PC-3 (cell line): ENCODE measurements at regions not wholly inside any gene's neighbourhood (a gene's known extent, or its start where the extent isn't known, plus 50 kb on each side); places are given as distances from the start of the nearest gene placed in this dataset.

Source experiments
- ATAC-seq: fragments of 200-7000 bp; cut with Tn5 transposase; 2 replicates; pipeline ENCODE4 v1.9.1; 2020; ENCODE audit warnings: mild to moderate bottlenecking, moderate library complexity
- BruUV-seq: library from RNA; stranded (reverse); fragments of 400-500 nt; replicated peaks from 2 replicates; lab custom pipeline; 2021; lab: Mats Ljungman, UMichigan
- CTCF ChIA-PET: fragments of 300-600 bp; sonication (Branson Sonifier 250); formaldehyde crosslinking; loops from one replicate; lab custom pipeline; 2022; ENCODE audit warnings: antibody characterized with exemption; lab: Charles Lee
- POLR2A ChIA-PET: fragments of 300-600 bp; sonication (Branson Sonifier 250); formaldehyde crosslinking; loops from one replicate; lab custom pipeline; 2022; ENCODE audit warnings: antibody characterized with exemption; ENCODE audit not compliant: unreplicated experiment; lab: Charles Lee
- DNase-seq: peaks from one replicate; pipeline ENCODE4 v3.0.0-alpha.2; 2015
- H2AFZ ChIP-seq: fragments of 300-600 bp; sonication (generic); 2 replicates; pipeline ENCODE4 v1.6.0; 2016; ENCODE audit warnings: antibody characterized with exemption, low read length
- H3F3A ChIP-seq: fragments of 300-600 bp; sonication (generic); one replicate; pipeline ENCODE4 v1.6.0; 2017; ENCODE audit warnings: antibody characterized with exemption, low read length, control low read depth, mild to moderate bottlenecking; ENCODE audit not compliant: unreplicated experiment
- H3K27ac ChIP-seq: fragments of 300-600 bp; sonication (generic); 2 replicates; pipeline ENCODE4 v1.5.1; 2016; ENCODE audit warnings: mild to moderate bottlenecking, low read length
- H3K27me3 ChIP-seq: fragments of 300-600 bp; sonication (generic); 2 replicates; pipeline ENCODE4 v1.6.1; 2016; ENCODE audit warnings: low read length, mixed read lengths
- H3K36me3 ChIP-seq: fragments of 300-600 bp; sonication (generic); 2 replicates; pipeline ENCODE4 v1.6.1; 2016; ENCODE audit warnings: low read depth, mixed run types, low read length, mixed read lengths
- H3K4me1 ChIP-seq: fragments of 300-600 bp; sonication (generic); 2 replicates; pipeline ENCODE4 v1.5.1; 2016; ENCODE audit warnings: low read length; ENCODE audit not compliant: insufficient read depth
- H3K4me2 ChIP-seq: fragments of 300-600 bp; sonication (generic); 2 replicates; pipeline ENCODE4 v1.6.0; 2016; ENCODE audit warnings: low read length
- H3K4me3 ChIP-seq: fragments of 300-600 bp; sonication (generic); 2 replicates; pipeline ENCODE4 v1.5.1; 2016; ENCODE audit warnings: mild to moderate bottlenecking, low read length, mixed read lengths
- H3K79me2 ChIP-seq: fragments of 300-600 bp; sonication (generic); 2 replicates; pipeline ENCODE4 v1.6.1; 2017; ENCODE audit warnings: low read length, mixed read lengths
- H3K9ac ChIP-seq: fragments of 300-600 bp; sonication (generic); 2 replicates; pipeline ENCODE4 v1.6.0; 2016; ENCODE audit warnings: mild to moderate bottlenecking, low read length
- H3K9me2 ChIP-seq: fragments of 300-600 bp; sonication (generic); replicated peaks from 2 replicates; pipeline ENCODE4 v1.6.1; 2016; ENCODE audit warnings: mixed run types, low read length, mixed read lengths
- H3K9me3 ChIP-seq: fragments of 300-600 bp; sonication (generic); 2 replicates; pipeline ENCODE4 v1.6.1; 2016; ENCODE audit warnings: low read length, mixed read lengths
- H4K20me1 ChIP-seq: fragments of 300-600 bp; sonication (generic); 2 replicates; pipeline ENCODE4 v1.6.1; 2016; ENCODE audit warnings: low read length, mixed read lengths
- CTCF ChIP-seq: fragments of 300-600 bp; sonication (generic); conservative IDR thresholded peaks from 2 replicates; pipeline ENCODE4 v1.5.1; 2017; ENCODE audit warnings: antibody characterized with exemption, low read depth, mild to moderate bottlenecking, low read length
- EZH2 ChIP-seq: fragments of 300-600 bp; sonication (generic); IDR thresholded peaks from one replicate; pipeline ENCODE4 v1.6.1; 2017; ENCODE audit warnings: antibody characterized with exemption, mild to moderate bottlenecking, low read length; ENCODE audit not compliant: unreplicated experiment
- EZH2phosphoT487 ChIP-seq: fragments of 300-600 bp; sonication (generic); IDR thresholded peaks from 2 replicates; pipeline ENCODE4 v1.6.1; 2018; ENCODE audit warnings: mild to moderate bottlenecking, antibody characterized with exemption, low read length, borderline replicate concordance
- intact Hi-C: fragments of 100-400 bp; cut with micrococcal nuclease; formaldehyde crosslinking; loops from 2 replicates; pipeline ENCODE4 v1.9.0; 2023

- intact Hi-C loops = loop anchor here (10.0 kb wide), 1 partner anchor 722 kb away; no protein-coding TSS in a partner anchor
- no peak overlapping the region for H2AFZ ChIP-seq
- no peaks in the 10 kb centered on the region for H4K20me1 ChIP-seq
- TF ChIP-seq CTCF (no peak), EZH2phosphoT487 (no peak), EZH2 (no peak)
- H3K9me2 ChIP-seq = no peaks in the 10 kb centered on the region
- no peak overlapping the region for H3K4me2 ChIP-seq
- POLR2A ChIA-PET = no interaction called here
- H3K4me3 ChIP-seq = no peak overlapping the region
- ATAC-seq (no peak), DNase-seq (no peak)
- H3K9me3 ChIP-seq = no peaks in the 10 kb centered on the region
- H3K27me3 ChIP-seq = no peaks in the 10 kb centered on the region
- no peak overlapping the region for H3K27ac ChIP-seq
- peaks cover 36% of the 10 kb centered on the region for H3K4me1 ChIP-seq
- peaks cover 14% of the 10 kb centered on the region for H3F3A ChIP-seq
- H3K36me3 ChIP-seq = no peaks in the 10 kb centered on the region
- H3K79me2 ChIP-seq = no peaks in the 10 kb centered on the region
- CTCF ChIA-PET = no interaction called here
- no TSS peak for BruUV-seq
- no peak overlapping the region for H3K9ac ChIP-seq
These were observed 433.7 kb upstream of the TRIB2 start for GRCh38 chr2:12282780-12283695.

GRCh38 chr2:12284037-12284436 lies 432.7 kb upstream of the TRIB2 start:
- DNase-seq = no peak
- CTCF ChIA-PET = no interaction called here
- POLR2A ChIA-PET = no interaction called here

More at GRCh38 chr2:12284037-12284436, 432.7 kb upstream of the TRIB2 start:
- ATAC-seq = no peak
- no peaks in the 10 kb centered on the region for H3K27me3 ChIP-seq
- peaks cover 15% of the 10 kb centered on the region for H3F3A ChIP-seq
- peak overlapping the region; percentile 10; the same call in 1 of the 2 replicates for H3K27ac ChIP-seq
- peaks cover 44% of the 10 kb centered on the region for H3K4me1 ChIP-seq
- intact Hi-C loops = loop anchor here (10.0 kb wide), 1 partner anchor 721 kb away; no protein-coding TSS in a partner anchor
- no peaks in the 10 kb centered on the region for H3K36me3 ChIP-seq
- H2AFZ ChIP-seq = no peak overlapping the region
- no TSS peak for BruUV-seq
- no peaks in the 10 kb centered on the region for H3K9me3 ChIP-seq
- TF ChIP-seq EZH2phosphoT487 = no peak
- TF ChIP-seq CTCF = no peak
- TF ChIP-seq EZH2 = no peak
- H3K4me2 ChIP-seq = peak overlapping the region; percentile 11; the same call in 1 of the 2 replicates
- H3K4me3 ChIP-seq = no peak overlapping the region
- H3K79me2 ChIP-seq = no peaks in the 10 kb centered on the region
- no peaks in the 10 kb centered on the region for H4K20me1 ChIP-seq
- H3K9ac ChIP-seq = no peak overlapping the region
- no peaks in the 10 kb centered on the region for H3K9me2 ChIP-seq
